BE2C (cell line): ENCODE measurements at regions not wholly inside any gene's neighbourhood (a gene's known extent, or its start where the extent isn't known, plus 50 kb on each side); places are given as distances from the start of the nearest gene placed in this dataset.

Experiments
- DNase-seq: peaks from one replicate; pipeline ENCODE4 v3.0.0-alpha.2; 2020
- H3K27me3 ChIP-seq: fragments of 250-450 bp; sonication (Bioruptor Pico); 2 replicates; pipeline ENCODE4 v1.5.1; 2020; ENCODE audit warnings: mild to moderate bottlenecking
- H3K36me3 ChIP-seq: fragments of 250-450 bp; sonication (Bioruptor Pico); 2 replicates; pipeline ENCODE4 v1.5.1; 2020; ENCODE audit warnings: mild to moderate bottlenecking
- H3K4me1 ChIP-seq: fragments of 250-450 bp; sonication (Bioruptor Pico); 2 replicates; pipeline ENCODE4 v1.5.1; 2020
- H3K4me3 ChIP-seq: 2 replicates; pipeline ENCODE4 v1.5.1; 2011; ENCODE audit warnings: low read depth, low read length
- H3K9me3 ChIP-seq: fragments of 250-450 bp; sonication (Bioruptor Pico); 2 replicates; pipeline ENCODE4 v1.5.1; 2020
- TF ChIP-seq, protein P1 (sequence below): IDR thresholded peaks from 2 replicates; pipeline ENCODE4 v1.5.1; 2012; ENCODE audit warnings: mild to moderate bottlenecking, low read depth, low read length

DNA sequence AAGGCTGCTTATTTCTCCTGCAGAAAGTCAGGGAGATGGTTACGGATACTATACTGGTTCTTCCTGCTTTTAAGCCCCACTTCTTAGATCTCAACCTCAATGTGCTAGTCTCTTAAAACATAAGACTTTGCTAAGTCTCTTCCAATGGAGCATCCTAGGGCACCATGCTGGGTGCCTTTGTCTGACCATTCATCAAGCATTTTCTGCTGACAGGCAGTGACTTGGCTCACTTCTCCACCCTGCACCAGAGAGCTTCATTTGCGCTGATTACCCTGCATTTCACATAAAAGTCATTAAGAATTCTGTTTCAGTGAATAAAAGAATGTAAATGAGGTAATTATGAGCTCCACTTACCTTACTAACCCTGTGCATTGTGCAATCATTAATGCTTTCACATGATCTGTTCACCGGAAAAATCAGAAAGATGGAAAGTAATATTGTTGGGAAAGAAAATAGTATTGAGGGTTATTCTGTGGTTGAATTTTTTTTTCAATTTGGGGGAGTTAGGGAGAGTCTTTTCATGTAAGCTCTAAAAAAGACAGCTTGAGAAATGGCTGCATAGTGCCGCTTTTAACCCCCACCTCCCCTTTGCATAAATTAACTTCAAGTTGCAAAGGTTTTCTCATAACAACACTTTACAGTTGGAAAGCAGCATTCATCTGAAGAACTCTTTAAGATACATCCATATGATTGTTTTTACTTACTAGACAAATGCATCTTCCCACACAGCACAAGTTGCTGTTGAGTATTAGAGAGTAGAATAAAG is 677.3 kb upstream of the KIRREL3 start:
- TF ChIP-seq, protein P1, sequence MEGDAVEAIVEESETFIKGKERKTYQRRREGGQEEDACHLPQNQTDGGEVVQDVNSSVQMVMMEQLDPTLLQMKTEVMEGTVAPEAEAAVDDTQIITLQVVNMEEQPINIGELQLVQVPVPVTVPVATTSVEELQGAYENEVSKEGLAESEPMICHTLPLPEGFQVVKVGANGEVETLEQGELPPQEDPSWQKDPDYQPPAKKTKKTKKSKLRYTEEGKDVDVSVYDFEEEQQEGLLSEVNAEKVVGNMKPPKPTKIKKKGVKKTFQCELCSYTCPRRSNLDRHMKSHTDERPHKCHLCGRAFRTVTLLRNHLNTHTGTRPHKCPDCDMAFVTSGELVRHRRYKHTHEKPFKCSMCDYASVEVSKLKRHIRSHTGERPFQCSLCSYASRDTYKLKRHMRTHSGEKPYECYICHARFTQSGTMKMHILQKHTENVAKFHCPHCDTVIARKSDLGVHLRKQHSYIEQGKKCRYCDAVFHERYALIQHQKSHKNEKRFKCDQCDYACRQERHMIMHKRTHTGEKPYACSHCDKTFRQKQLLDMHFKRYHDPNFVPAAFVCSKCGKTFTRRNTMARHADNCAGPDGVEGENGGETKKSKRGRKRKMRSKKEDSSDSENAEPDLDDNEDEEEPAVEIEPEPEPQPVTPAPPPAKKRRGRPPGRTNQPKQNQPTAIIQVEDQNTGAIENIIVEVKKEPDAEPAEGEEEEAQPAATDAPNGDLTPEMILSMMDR, result no peak
- DNase-seq, result no peak
- no peaks in the 10 kb centered on the region for H3K4me1 ChIP-seq

DNA sequence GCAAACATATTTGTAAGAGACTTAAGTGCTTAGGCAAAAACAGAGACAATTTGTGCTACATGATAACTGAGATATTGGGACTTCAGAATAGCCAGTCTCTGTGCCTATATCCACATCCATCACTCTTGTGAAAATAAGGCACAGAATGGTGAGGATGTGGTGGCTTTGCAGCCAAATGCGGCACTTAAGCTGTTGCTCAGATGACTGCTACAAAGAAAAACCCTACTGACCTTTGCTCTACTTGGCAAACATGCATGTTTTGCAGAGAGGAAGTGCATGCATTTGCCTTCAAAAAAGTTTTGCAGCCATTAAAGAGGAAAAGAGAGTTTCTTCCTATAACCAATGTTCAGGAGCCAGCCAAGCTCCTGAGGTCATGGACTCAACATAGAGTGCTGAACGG is 675.0 kb upstream of the KIRREL3 start:
- H3K4me3 ChIP-seq, result no peak overlapping the region
- TF ChIP-seq, protein P1, result no peak

More for the DNA sequence above, 677.3 kb upstream of the KIRREL3 start:
- no peak overlapping the region for H3K4me3 ChIP-seq
- no peaks in the 10 kb centered on the region for H3K27me3 ChIP-seq
- no peaks in the 10 kb centered on the region for H3K9me3 ChIP-seq
- H3K36me3 ChIP-seq, result no peaks in the 10 kb centered on the region

DNA sequence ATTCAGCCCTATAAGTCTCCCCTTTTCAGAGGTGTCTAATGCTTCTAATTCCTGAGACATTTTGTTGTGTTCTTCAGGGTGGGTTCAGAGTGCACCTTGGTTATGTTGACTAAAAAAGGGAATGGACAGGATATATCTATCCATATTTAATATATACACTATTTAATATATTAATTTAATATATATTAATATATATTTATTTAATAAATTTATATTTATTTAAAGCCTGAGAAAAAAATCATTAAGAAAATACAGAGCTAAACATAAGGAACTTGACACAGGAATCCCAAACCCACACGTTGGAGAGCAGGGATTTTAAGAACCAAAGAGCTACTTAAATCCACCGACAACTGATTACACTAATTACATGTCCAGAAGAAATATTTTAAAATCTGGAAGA is 674.2 kb upstream of the KIRREL3 start:
- Histone ChIP-seq H3K4me3 (no peak overlapping the region), H3K4me1 (no peaks in the 10 kb centered on the region), H3K27me3 (no peaks in the 10 kb centered on the region), H3K9me3 (no peaks in the 10 kb centered on the region), H3K36me3 (no peaks in the 10 kb centered on the region)
- DNase-seq, result no peak
- TF ChIP-seq, protein P1, result no peak

More for the DNA sequence above, 675.0 kb upstream of the KIRREL3 start:
- no peak for DNase-seq
- Histone ChIP-seq H3K36me3 (no peaks in the 10 kb centered on the region), H3K9me3 (no peaks in the 10 kb centered on the region), H3K4me1 (no peaks in the 10 kb centered on the region), H3K27me3 (no peaks in the 10 kb centered on the region)

DNA sequence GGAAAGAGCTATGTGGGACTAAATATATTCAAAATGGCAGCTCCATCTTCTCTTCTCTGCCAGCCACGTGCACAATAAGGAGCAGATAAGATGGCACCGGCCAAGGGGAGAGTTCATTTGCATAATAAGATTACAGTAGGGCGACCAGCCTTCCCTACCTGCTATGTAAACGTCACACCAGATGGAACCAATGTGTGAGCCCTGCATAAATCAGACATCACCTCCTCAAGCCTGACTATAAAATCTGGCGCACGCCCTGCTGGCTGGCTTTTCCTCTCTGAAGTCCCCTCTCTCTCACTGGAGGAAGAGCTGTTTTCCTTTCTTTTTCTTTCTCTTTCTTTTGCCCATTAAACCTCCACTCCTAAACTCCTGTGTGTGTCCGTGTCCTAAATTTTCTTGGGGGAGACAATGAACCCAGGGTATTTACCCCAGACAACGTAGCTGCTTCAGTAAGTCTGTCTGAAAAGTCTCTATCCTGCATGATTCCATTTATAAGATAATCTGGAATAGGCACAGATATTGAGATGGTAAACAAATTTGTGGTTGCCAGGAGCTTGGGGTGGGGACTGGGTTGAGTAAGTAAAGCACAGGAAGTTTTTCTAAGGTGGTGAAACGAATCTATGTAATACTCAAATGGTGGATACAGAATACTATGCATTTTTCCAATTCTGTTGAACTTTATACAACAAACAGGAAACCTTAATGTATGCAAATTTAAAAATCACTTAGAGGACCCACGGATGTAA is 670.0 kb upstream of the KIRREL3 start:
- TF ChIP-seq, protein P1, result no peak
- no peaks in the 10 kb centered on the region for H3K4me1 ChIP-seq
- H3K4me3 ChIP-seq, result no peak overlapping the region
- no peaks in the 10 kb centered on the region for H3K36me3 ChIP-seq
- DNase-seq, result no peak
- H3K27me3 ChIP-seq, result no peaks in the 10 kb centered on the region
- H3K9me3 ChIP-seq, result 0 out of 2 replicates have a peak, but pooled peaks cover 2% of the 10 kb centered on the region

DNA sequence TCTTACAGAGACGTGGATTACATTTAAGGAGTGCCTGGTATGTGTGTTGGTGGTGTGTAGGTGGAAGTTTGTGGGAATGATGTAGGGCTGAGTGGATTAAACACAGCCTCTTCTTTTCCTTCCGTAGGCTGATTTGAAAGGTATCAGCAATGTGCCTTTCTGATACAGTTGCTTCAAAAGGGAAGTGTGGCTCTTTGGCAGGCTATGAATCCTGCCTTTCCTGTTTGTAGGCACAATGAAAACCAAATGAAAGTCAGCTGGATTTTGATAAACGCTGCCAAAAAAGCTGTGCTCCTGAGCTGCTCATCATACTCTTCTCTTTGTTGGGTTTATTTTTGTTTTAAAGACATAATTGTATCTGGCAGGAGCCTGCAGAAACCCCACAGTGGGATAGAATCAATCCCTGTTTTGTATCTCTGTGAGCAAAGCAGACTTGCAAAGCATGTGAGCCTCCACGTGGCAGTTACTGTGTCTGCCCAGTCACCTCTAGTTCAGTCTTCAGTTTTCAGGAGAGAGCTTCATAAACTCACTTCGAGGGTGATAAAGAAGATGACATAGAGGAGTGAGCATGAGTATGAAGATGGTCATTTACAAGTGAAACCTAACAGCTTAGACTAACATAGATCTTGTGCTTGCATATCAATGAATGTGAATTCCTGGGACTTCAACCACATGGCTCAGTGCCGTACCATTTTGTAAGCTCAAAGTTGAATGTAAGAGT is 655.7 kb upstream of the KIRREL3 start:
- Histone ChIP-seq H3K4me1 (no peaks in the 10 kb centered on the region), H3K4me3 (no peak overlapping the region), H3K36me3 (no peaks in the 10 kb centered on the region), H3K27me3 (no peaks in the 10 kb centered on the region), H3K9me3 (no peaks in the 10 kb centered on the region)
- DNase-seq, result no peak
- TF ChIP-seq, protein P1, result no peak
